KMS-11 (cell line): ENCODE measurements at regions not wholly inside any gene's neighbourhood (a gene's known extent, or its start where the extent isn't known, plus 50 kb on each side); places are given as distances from the start of the nearest gene placed in this dataset.

Experiments
- H2AFZ ChIP-seq: fragments of 200-600 bp; sonication (generic); 2 replicates; pipeline ENCODE4 v1.6.1; 2016; ENCODE audit warnings: antibody characterized with exemption, mixed run types, low read depth
- H3K27ac ChIP-seq: fragments of 200-600 bp; sonication (generic); 2 replicates; pipeline ENCODE4 v1.6.1; 2016; ENCODE audit warnings: mild to moderate bottlenecking, mixed run types
- H3K27me3 ChIP-seq: fragments of 200-600 bp; sonication (generic); 2 replicates; pipeline ENCODE4 v1.6.1; 2017; ENCODE audit warnings: mild to moderate bottlenecking, low read depth, mixed run types, moderate library complexity; ENCODE audit not compliant: insufficient read depth
- H3K36me3 ChIP-seq: fragments of 200-600 bp; sonication (generic); 2 replicates; pipeline ENCODE4 v1.6.1; 2017; ENCODE audit warnings: mild to moderate bottlenecking, mixed run types; ENCODE audit not compliant: insufficient read depth
- H3K4me1 ChIP-seq: fragments of 200-600 bp; sonication (generic); 2 replicates; pipeline ENCODE4 v1.6.1; 2016; ENCODE audit warnings: mild to moderate bottlenecking, low read depth, mixed run types; ENCODE audit not compliant: poor library complexity, severe bottlenecking
- H3K4me2 ChIP-seq: fragments of 200-600 bp; sonication (generic); 2 replicates; pipeline ENCODE4 v1.7.0; 2016; ENCODE audit warnings: mild to moderate bottlenecking, mixed run types
- H3K4me3 ChIP-seq: fragments of 200-600 bp; sonication (generic); IDR thresholded peaks from 2 replicates; pipeline ENCODE4 v1.6.1; 2017; ENCODE audit warnings: low read depth, low read length, mixed read lengths; ENCODE audit not compliant: insufficient read depth
- H3K79me2 ChIP-seq: fragments of 200-600 bp; sonication (generic); 2 replicates; pipeline ENCODE4 v1.6.1; 2016; ENCODE audit warnings: low read depth, mixed run types; ENCODE audit not compliant: insufficient read depth
- H3K9ac ChIP-seq: fragments of 200-600 bp; sonication (generic); 2 replicates; pipeline ENCODE4 v1.6.1; 2016; ENCODE audit warnings: mild to moderate bottlenecking, mixed run types
- H4K20me1 ChIP-seq: fragments of 200-600 bp; sonication (generic); 2 replicates; pipeline ENCODE4 v1.6.1; 2016; ENCODE audit warnings: mild to moderate bottlenecking, mixed run types; ENCODE audit not compliant: insufficient read depth
- TF ChIP-seq, protein P1 (sequence below): fragments of 200-600 bp; sonication (generic); conservative IDR thresholded peaks from 2 replicates; pipeline ENCODE4 v1.6.1; 2017; ENCODE audit warnings: low read depth, mild to moderate bottlenecking, antibody characterized with exemption, low read length, moderate library complexity, mixed read lengths

DNA sequence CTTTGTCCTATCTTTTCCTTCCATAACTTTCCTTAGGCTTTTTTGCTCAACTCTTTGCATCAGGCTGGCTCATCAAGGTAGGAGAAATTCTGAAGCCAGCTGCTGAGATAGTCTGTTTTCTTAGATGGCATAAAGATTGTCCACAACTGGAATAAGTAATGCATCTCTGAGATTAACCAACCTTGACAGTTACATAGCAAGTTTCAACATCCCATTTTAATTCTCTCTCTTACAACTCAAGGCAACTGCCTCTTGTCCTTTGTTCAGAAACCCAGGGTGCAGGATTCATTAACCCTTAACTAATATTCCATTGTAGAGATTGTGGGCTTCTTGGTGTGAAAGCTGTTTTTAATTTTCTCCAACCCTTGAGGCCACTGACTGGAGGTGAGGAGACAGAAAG, 239.2 kb downstream of the LACC1 start:
- H3K9ac ChIP-seq: no peak overlapping the region
- no peak overlapping the region for H3K4me2 ChIP-seq
- H2AFZ ChIP-seq: no peak overlapping the region
- H3K27ac ChIP-seq: no peak overlapping the region
- no peaks in the 10 kb centered on the region for H3K79me2 ChIP-seq
- H3K27me3 ChIP-seq: no peaks in the 10 kb centered on the region
- H3K4me3 ChIP-seq: no peak overlapping the region
- no peaks in the 10 kb centered on the region for H3K36me3 ChIP-seq
- H4K20me1 ChIP-seq: no peaks in the 10 kb centered on the region
- no peaks in the 10 kb centered on the region for H3K4me1 ChIP-seq
- TF ChIP-seq, protein P1, sequence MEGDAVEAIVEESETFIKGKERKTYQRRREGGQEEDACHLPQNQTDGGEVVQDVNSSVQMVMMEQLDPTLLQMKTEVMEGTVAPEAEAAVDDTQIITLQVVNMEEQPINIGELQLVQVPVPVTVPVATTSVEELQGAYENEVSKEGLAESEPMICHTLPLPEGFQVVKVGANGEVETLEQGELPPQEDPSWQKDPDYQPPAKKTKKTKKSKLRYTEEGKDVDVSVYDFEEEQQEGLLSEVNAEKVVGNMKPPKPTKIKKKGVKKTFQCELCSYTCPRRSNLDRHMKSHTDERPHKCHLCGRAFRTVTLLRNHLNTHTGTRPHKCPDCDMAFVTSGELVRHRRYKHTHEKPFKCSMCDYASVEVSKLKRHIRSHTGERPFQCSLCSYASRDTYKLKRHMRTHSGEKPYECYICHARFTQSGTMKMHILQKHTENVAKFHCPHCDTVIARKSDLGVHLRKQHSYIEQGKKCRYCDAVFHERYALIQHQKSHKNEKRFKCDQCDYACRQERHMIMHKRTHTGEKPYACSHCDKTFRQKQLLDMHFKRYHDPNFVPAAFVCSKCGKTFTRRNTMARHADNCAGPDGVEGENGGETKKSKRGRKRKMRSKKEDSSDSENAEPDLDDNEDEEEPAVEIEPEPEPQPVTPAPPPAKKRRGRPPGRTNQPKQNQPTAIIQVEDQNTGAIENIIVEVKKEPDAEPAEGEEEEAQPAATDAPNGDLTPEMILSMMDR: no peak

DNA sequence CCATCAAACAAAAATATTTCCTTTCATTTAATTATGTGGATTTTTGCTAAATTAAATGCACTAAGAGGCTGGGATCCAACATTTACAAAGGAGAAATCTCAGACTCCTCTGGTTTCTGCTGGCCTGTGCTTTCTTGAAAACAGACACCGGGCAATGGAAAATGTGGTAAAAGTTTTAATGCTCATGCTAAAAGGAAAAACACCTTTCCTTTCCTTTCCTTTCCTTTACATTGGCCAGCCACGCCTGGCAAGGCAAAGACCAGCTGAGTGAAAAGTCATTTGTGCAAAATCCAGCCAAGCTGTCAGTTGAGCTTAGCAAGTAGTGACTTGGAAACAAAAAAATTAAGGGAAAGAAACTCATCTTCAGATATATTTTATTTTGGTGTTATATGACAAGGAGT, 240.3 kb downstream of the LACC1 start:
- TF ChIP-seq, protein P1: no peak
- Histone ChIP-seq H3K27ac (no peak overlapping the region), H3K4me2 (no peak overlapping the region), H3K9ac (no peak overlapping the region), H3K4me3 (no peak overlapping the region), H3K79me2 (no peaks in the 10 kb centered on the region), H3K4me1 (no peaks in the 10 kb centered on the region), H4K20me1 (no peaks in the 10 kb centered on the region), H3K27me3 (no peaks in the 10 kb centered on the region), H2AFZ (no peak overlapping the region), H3K36me3 (no peaks in the 10 kb centered on the region)

DNA sequence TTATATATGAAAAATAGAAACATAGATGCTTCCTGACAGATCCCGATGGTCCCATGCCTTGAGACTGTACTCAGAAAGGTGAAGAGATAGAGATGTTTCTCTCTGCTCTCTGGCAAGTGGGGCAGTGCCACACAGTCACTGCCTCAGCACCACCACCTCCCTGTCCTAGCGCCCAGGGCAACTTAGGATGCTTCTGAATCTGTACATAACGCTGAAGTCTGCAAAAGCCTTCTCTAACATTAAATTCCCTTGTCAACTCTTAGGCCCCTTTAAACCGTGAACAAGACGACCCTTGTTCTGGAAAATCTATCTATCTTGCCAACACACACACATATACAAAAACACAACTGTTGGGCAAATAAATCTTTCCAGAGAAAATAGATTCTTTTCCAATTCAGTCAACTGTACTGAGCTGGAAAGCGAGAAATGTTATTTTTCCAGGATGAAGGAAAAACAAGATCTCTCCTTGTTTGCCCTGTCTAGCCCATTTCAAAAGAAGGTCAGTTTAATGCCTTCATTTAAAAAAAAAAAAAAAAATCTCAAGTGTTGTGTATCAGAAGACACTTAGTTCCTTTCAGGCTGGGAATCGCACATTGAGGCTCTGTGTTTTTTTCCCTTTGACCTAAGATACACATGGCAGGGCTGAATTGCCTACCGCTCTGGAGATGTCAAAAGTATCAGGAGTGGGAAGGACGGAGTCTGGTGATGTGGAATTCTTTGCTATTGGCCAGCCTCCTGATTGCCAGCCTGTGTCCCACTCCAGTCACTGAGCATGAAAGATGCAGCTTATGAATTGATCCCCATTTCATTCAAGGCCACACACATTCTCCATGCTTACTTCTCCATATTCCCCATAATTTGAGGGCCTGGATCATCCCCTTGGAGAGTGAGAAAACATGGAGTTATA, 241.4 kb downstream of the LACC1 start:
- no peaks in the 10 kb centered on the region for H3K36me3 ChIP-seq
- H3K79me2 ChIP-seq: no peaks in the 10 kb centered on the region
- no peak overlapping the region for H3K27ac ChIP-seq
- H4K20me1 ChIP-seq: no peaks in the 10 kb centered on the region
- H3K9ac ChIP-seq: no peak overlapping the region
- H3K4me2 ChIP-seq: no peak overlapping the region
- H3K4me3 ChIP-seq: no peak overlapping the region
- H2AFZ ChIP-seq: no peak overlapping the region
- H3K27me3 ChIP-seq: no peaks in the 10 kb centered on the region
- TF ChIP-seq, protein P1: no peak
- no peaks in the 10 kb centered on the region for H3K4me1 ChIP-seq

DNA sequence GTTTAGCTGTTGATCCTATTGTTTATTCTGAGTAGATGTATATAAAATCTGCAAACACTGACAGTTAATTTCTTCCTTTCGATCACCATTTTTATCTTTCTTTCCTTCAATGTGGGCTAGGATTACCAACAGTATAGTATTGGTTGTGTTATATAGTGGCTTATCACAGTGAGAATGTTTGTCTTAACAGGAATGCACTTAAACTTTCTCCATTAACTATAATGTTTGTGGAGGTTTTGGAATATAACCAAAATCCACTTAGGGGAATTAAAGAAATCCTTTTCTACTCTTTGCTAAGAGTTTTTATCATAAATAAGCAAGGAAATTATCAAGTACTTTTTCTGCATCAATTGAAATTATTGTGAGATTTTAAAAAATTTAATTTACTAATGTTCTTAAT, 244.6 kb downstream of the LACC1 start:
- H3K27ac ChIP-seq: no peak overlapping the region
- H3K79me2 ChIP-seq: no peaks in the 10 kb centered on the region
- TF ChIP-seq, protein P1: no peak
- H3K36me3 ChIP-seq: no peaks in the 10 kb centered on the region
- H3K4me3 ChIP-seq: no peak overlapping the region
- no peak overlapping the region for H3K9ac ChIP-seq
- no peaks in the 10 kb centered on the region for H3K4me1 ChIP-seq
- no peak overlapping the region for H2AFZ ChIP-seq
- no peak overlapping the region for H3K4me2 ChIP-seq
- no peaks in the 10 kb centered on the region for H4K20me1 ChIP-seq
- H3K27me3 ChIP-seq: no peaks in the 10 kb centered on the region
